ENCODE measurements at regions not wholly inside any gene's neighbourhood (a gene's known extent, or its start where the extent isn't known, plus 50 kb on each side); places are given as distances from the start of the nearest gene placed in this dataset.

DNA sequence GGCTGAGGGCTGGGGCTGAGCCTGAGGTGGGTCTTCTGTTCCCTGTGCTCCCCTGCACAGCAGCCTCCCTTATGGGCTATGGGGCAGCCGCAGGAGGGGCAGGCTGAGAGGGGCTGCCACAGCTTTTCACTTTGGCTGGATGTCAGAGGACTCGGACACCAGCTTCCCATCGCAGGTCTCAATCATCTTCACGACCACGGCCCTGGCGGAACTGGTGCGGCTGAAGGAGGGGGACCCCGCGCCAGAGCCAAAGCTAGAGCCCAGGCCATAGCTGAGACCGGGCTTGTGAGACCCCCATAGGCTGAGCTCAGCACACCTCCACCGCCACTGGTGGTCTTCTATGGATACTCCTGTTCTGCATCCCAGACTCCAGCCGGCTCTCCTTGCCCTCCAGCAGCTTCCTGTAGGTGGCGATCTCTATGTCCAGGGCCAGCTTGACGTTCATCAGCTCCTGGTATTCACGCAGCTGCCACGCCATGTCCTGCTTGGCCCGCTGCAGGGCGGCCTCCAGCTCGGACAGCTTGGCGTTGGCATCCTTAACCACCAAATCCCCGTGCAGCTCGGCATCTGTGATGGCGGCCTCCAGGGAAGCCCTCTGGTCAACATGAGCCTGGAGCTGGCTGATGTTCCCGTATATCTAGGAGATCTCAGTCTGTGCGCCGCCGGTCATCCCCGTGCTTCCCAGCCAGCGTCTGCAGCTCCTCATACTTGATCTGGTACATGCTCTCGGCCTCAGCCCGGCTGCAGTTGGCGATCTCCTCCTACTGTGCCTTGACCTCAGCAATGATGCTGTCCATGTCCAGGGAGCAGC lies 181.7 kb upstream of the SYNPR start:
- H3K27me3 ChIP-seq (ENCODE audit: insufficient read depth, low read length): no peaks in the 10 kb centered on the region
- Mint-ChIP-seq H3K4me1 (ENCODE audit: low read depth, unreplicated experiment) (no peaks in the 10 kb centered on the region), H3K9me3 (ENCODE audit: unreplicated experiment) (no peaks in the 10 kb centered on the region), H3K4me3 (ENCODE audit: unreplicated experiment) (no peak overlapping the region), H3K36me3 (ENCODE audit: low read depth, unreplicated experiment) (no peaks in the 10 kb centered on the region), H3K27ac (ENCODE audit: unreplicated experiment) (no peak overlapping the region), H3K27me3 (ENCODE audit: low read depth, unreplicated experiment) (no peaks in the 10 kb centered on the region)
- H4K20me1 ChIP-seq (ENCODE audit: insufficient read depth, low read length): no peaks in the 10 kb centered on the region
- no peaks in the 10 kb centered on the region for H3K79me2 ChIP-seq (ENCODE audit: insufficient read depth, low read length)
- no peak overlapping the region for H3K4me2 ChIP-seq (ENCODE audit: low read length)
- FAIRE-seq: no peak
- TF ChIP-seq EZH2 (IDR thresholded peaks at IDR 0.05; ENCODE audit: insufficient read depth, low read length): no peak
- TF ChIP-seq CTCF (IDR thresholded peaks at IDR 0.05; ENCODE audit: insufficient read depth, low read depth, low read length): no peak
- no peaks in the 10 kb centered on the region for H3K4me1 ChIP-seq (ENCODE audit: insufficient read depth, low read length)
- H3K9ac ChIP-seq (ENCODE audit: low read length): no peak overlapping the region
- H3K27ac ChIP-seq (ENCODE audit: low read depth, low read length): no peak overlapping the region
- H3K36me3 ChIP-seq (ENCODE audit: insufficient read depth, low read length): no peaks in the 10 kb centered on the region
- no peak overlapping the region for H3K4me3 ChIP-seq (ENCODE audit: insufficient read depth, low read depth, low read length)
- no peak overlapping the region for H2AFZ ChIP-seq (ENCODE audit: low read depth, low read length)
- DNase-seq (ENCODE audit: low read depth): no peak
- no peaks in the 10 kb centered on the region for H3K9me3 ChIP-seq (ENCODE audit: insufficient read depth, low read depth, low read length)

DNA sequence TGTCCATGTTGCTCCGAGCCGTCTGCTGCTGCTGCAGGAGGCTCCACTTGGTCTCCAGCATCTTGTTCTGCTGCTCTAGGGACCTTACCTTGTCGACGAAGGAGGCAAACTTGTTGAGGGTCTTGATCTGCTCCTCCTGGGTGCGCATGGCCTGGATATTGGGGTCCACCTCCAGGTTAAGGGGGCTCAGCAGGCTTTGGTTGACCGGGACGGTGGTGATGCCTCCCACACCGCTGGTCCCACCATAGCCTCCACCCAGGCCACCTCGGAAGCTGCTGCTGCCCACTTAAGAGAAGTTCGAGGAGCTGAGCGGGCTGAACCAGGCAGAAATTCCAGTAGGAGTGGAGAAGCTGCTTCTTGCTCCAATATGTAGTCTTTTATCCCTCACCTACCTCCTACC lies 180.7 kb upstream of the SYNPR start:
- Histone ChIP-seq H3K27me3 (ENCODE audit: insufficient read depth, low read length) (no peaks in the 10 kb centered on the region), H3K4me1 (ENCODE audit: insufficient read depth, low read length) (no peaks in the 10 kb centered on the region), H4K20me1 (ENCODE audit: insufficient read depth, low read length) (no peaks in the 10 kb centered on the region), H2AFZ (ENCODE audit: low read depth, low read length) (no peak overlapping the region), H3K36me3 (ENCODE audit: insufficient read depth, low read length) (no peaks in the 10 kb centered on the region), H3K9ac (ENCODE audit: low read length) (no peak overlapping the region), H3K9me3 (ENCODE audit: insufficient read depth, low read depth, low read length) (no peaks in the 10 kb centered on the region), H3K4me3 (ENCODE audit: insufficient read depth, low read depth, low read length) (no peak overlapping the region), H3K79me2 (ENCODE audit: insufficient read depth, low read length) (no peaks in the 10 kb centered on the region), H3K4me2 (ENCODE audit: low read length) (no peak overlapping the region), H3K27ac (ENCODE audit: low read depth, low read length) (no peak overlapping the region)
- Mint-ChIP-seq H3K4me1 (ENCODE audit: low read depth, unreplicated experiment) (no peaks in the 10 kb centered on the region), H3K27ac (ENCODE audit: unreplicated experiment) (no peak overlapping the region), H3K4me3 (ENCODE audit: unreplicated experiment) (no peak overlapping the region), H3K27me3 (ENCODE audit: low read depth, unreplicated experiment) (no peaks in the 10 kb centered on the region), H3K9me3 (ENCODE audit: unreplicated experiment) (no peaks in the 10 kb centered on the region), H3K36me3 (ENCODE audit: low read depth, unreplicated experiment) (no peaks in the 10 kb centered on the region)
- FAIRE-seq (no peak), DNase-seq (ENCODE audit: low read depth) (no peak)
- TF ChIP-seq CTCF (IDR thresholded peaks at IDR 0.05; ENCODE audit: insufficient read depth, low read depth, low read length) (no peak), EZH2 (IDR thresholded peaks at IDR 0.05; ENCODE audit: insufficient read depth, low read length) (no peak)

DNA sequence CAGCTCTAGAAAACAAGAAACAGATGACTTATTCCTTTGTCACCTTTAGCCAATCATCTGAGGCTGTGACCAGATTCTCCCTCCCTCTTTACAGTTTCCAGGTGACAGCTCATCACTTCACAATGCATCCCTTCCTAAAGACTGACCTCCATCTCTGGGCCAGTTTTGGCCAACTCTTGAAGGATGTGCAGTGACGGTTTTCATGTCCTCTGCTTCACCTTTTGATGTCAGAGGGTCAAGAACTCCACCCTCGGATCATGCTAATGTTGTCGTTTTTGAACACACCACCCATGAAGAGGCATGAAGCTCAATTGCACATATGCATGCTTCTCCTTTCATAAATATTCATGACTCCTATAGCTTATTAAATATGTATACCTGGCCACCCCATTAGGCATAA lies 161.2 kb upstream of the SYNPR start:
- H4K20me1 ChIP-seq (ENCODE audit: insufficient read depth, low read length): no peaks in the 10 kb centered on the region
- no peak overlapping the region for H3K4me2 ChIP-seq (ENCODE audit: low read length)
- Mint-ChIP-seq H3K36me3 (ENCODE audit: low read depth, unreplicated experiment) (no peaks in the 10 kb centered on the region), H3K9me3 (ENCODE audit: unreplicated experiment) (peaks cover 4% of the 10 kb centered on the region), H3K4me1 (ENCODE audit: low read depth, unreplicated experiment) (no peaks in the 10 kb centered on the region), H3K27me3 (ENCODE audit: low read depth, unreplicated experiment) (peaks cover 7% of the 10 kb centered on the region), H3K27ac (ENCODE audit: unreplicated experiment) (no peak overlapping the region), H3K4me3 (ENCODE audit: unreplicated experiment) (no peak overlapping the region)
- no peak overlapping the region for H3K27ac ChIP-seq (ENCODE audit: low read depth, low read length)
- H3K27me3 ChIP-seq (ENCODE audit: insufficient read depth, low read length): no peaks in the 10 kb centered on the region
- no peak overlapping the region for H3K9ac ChIP-seq (ENCODE audit: low read length)
- no peak overlapping the region for H2AFZ ChIP-seq (ENCODE audit: low read depth, low read length)
- no peak for DNase-seq (ENCODE audit: low read depth)
- H3K36me3 ChIP-seq (ENCODE audit: insufficient read depth, low read length): no peaks in the 10 kb centered on the region
- H3K79me2 ChIP-seq (ENCODE audit: insufficient read depth, low read length): no peaks in the 10 kb centered on the region
- no peaks in the 10 kb centered on the region for H3K9me3 ChIP-seq (ENCODE audit: insufficient read depth, low read depth, low read length)
- no peak for FAIRE-seq
- no peak for TF ChIP-seq CTCF (IDR thresholded peaks at IDR 0.05; ENCODE audit: insufficient read depth, low read depth, low read length)
- TF ChIP-seq EZH2 (IDR thresholded peaks at IDR 0.05; ENCODE audit: insufficient read depth, low read length): no peak
- H3K4me3 ChIP-seq (ENCODE audit: insufficient read depth, low read depth, low read length): no peak overlapping the region
- no peaks in the 10 kb centered on the region for H3K4me1 ChIP-seq (ENCODE audit: insufficient read depth, low read length)
